MM.1S (cell line): ENCODE measurements at regions not wholly inside any gene's neighbourhood (a gene's known extent, or its start where the extent isn't known, plus 50 kb on each side); places are given as distances from the start of the nearest gene placed in this dataset.

Experiments used
- CTCF ChIP-seq: fragments of 300-600 bp; sonication (generic); IDR thresholded peaks from 2 replicates; pipeline ENCODE4 v1.5.1; 2016; ENCODE audit warnings: antibody characterized with exemption, low read length, mixed read lengths
- EZH2 ChIP-seq: fragments of 300-600 bp; sonication (generic); optimal IDR thresholded peaks from 2 replicates; pipeline ENCODE3; 2017; ENCODE audit warnings: low read depth, mild to moderate bottlenecking, antibody characterized with exemption, low read length, mixed read lengths

GRCh38 chr11:130545449-130546072 lies 97.1 kb downstream of the ADAMTS15 start:
- TF ChIP-seq CTCF (no peak), EZH2 (no peak)
